ENCODE measurements at regions not wholly inside any gene's neighbourhood (a gene's known extent, or its start where the extent isn't known, plus 50 kb on each side); places are given as distances from the start of the nearest gene placed in this dataset.

DNA sequence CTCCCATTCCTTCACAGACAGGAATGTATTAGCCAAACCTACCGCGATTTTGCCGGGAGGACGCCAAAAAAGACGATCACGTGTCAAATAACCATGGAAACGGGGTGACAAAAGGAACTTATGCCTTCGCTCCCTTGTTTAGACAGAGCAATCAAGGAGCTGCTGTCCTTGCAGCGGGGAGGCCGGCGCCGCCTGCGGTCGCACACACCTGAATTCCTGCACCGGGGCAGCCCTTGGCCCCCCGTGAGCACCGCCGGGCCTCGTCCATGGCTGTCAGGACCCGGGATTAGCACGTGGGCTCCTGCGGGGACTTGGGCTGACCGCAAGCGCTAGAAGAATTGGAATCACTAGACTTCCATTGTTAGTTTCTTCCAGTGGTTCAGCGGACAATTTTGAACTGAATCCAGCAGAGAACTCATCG, 193.1 kb downstream of the SHQ1 start:
- Histone ChIP-seq H3F3A (ENCODE audit: insufficient read depth, low read length) (no peaks in the 10 kb centered on the region), H3K4me2 (ENCODE audit: low read depth, low read length) (no peak overlapping the region), H3K27ac (ENCODE audit: low read length) (no peak overlapping the region), H3K4me1 (ENCODE audit: low read length) (no peaks in the 10 kb centered on the region), H3K4me3 (ENCODE audit: low read length) (no peak overlapping the region), H3K9ac (ENCODE audit: low read length) (no peak overlapping the region), H3K36me3 (replicated peaks; ENCODE audit: insufficient read depth, low read length) (no peaks in the 10 kb centered on the region), H4K20me1 (ENCODE audit: insufficient read depth, low read length) (no peaks in the 10 kb centered on the region), H3K27me3 (replicated peaks; ENCODE audit: insufficient read depth, low read length) (no peaks in the 10 kb centered on the region), H3K79me2 (ENCODE audit: low read length) (no peaks in the 10 kb centered on the region), H2AFZ (ENCODE audit: low read length) (no peak overlapping the region), H3K9me3 (replicated peaks; ENCODE audit: insufficient read depth, low read length) (no peaks in the 10 kb centered on the region), H3K9me2 (replicated peaks; ENCODE audit: insufficient read depth, low read length) (no peaks in the 10 kb centered on the region)
- no peak for DNase-seq
- TF ChIP-seq EZH2 (optimal IDR thresholded peaks at IDR 0.05; ENCODE audit: low read depth, low read length) (no peak), EZH2phosphoT487 (IDR thresholded peaks at IDR 0.05; ENCODE audit: low read length) (no peak)
- TF ChIP-seq, protein P1, sequence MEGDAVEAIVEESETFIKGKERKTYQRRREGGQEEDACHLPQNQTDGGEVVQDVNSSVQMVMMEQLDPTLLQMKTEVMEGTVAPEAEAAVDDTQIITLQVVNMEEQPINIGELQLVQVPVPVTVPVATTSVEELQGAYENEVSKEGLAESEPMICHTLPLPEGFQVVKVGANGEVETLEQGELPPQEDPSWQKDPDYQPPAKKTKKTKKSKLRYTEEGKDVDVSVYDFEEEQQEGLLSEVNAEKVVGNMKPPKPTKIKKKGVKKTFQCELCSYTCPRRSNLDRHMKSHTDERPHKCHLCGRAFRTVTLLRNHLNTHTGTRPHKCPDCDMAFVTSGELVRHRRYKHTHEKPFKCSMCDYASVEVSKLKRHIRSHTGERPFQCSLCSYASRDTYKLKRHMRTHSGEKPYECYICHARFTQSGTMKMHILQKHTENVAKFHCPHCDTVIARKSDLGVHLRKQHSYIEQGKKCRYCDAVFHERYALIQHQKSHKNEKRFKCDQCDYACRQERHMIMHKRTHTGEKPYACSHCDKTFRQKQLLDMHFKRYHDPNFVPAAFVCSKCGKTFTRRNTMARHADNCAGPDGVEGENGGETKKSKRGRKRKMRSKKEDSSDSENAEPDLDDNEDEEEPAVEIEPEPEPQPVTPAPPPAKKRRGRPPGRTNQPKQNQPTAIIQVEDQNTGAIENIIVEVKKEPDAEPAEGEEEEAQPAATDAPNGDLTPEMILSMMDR (IDR thresholded peaks at IDR 0.05; ENCODE audit: low read length), result no peak

DNA sequence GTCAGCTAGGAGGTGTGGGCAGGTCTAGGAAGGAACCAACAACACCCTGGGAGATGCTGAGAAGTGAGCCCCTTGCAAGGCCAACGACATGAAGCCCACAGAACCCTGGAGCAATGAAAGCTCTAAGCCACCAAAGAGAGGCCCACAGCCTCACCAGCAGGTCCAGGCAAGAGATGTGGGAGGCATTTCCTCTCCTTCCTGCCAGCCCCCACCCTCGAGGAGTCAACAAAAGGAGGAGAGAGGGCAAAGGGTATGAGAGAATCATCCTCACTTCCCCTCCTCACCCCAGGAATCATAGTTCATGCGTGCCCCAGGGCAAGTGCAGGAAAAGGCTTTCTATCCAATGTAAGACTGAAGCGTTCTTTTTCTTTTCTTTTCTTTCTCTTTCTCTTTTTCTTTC, 195.8 kb downstream of the SHQ1 start:
- no peak for DNase-seq
- TF ChIP-seq EZH2 (optimal IDR thresholded peaks at IDR 0.05; ENCODE audit: low read depth, low read length) (no peak), EZH2phosphoT487 (IDR thresholded peaks at IDR 0.05; ENCODE audit: low read length) (no peak)
- TF ChIP-seq, protein P1 (IDR thresholded peaks at IDR 0.05; ENCODE audit: low read length), result no peak
- Histone ChIP-seq H3K9me2 (replicated peaks; ENCODE audit: insufficient read depth, low read length) (no peaks in the 10 kb centered on the region), H3K27ac (ENCODE audit: low read length) (no peak overlapping the region), H3K27me3 (replicated peaks; ENCODE audit: insufficient read depth, low read length) (no peaks in the 10 kb centered on the region), H3F3A (ENCODE audit: insufficient read depth, low read length) (no peaks in the 10 kb centered on the region), H3K4me2 (ENCODE audit: low read depth, low read length) (no peak overlapping the region), H3K4me1 (ENCODE audit: low read length) (no peaks in the 10 kb centered on the region), H4K20me1 (ENCODE audit: insufficient read depth, low read length) (no peaks in the 10 kb centered on the region), H3K9ac (ENCODE audit: low read length) (no peak overlapping the region), H3K4me3 (ENCODE audit: low read length) (no peak overlapping the region), H2AFZ (ENCODE audit: low read length) (no peak overlapping the region), H3K36me3 (replicated peaks; ENCODE audit: insufficient read depth, low read length) (no peaks in the 10 kb centered on the region), H3K79me2 (ENCODE audit: low read length) (no peaks in the 10 kb centered on the region), H3K9me3 (replicated peaks; ENCODE audit: insufficient read depth, low read length) (no peaks in the 10 kb centered on the region)

DNA sequence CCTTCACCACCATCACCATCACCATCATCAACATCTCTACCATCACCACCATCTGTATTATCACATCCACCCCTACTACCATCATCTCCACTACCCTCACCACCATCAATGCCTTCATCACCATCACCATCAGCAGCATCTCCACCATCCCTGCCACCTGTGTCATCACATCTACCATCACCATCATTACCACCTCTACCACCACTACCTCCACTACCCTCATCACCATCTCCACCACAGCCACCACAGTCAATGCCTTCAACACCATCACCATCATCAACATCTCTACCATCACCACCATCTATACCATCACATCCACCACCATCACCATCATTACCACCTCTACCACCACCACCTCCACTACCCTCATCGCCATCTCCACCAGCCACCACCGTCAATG, 196.7 kb downstream of the SHQ1 start:
- H2AFZ ChIP-seq (ENCODE audit: low read length), result no peak overlapping the region
- H3K4me2 ChIP-seq (ENCODE audit: low read depth, low read length), result no peak overlapping the region
- H3K4me1 ChIP-seq (ENCODE audit: low read length), result no peaks in the 10 kb centered on the region
- no peak for TF ChIP-seq EZH2 (optimal IDR thresholded peaks at IDR 0.05; ENCODE audit: low read depth, low read length)
- TF ChIP-seq, protein P1 (IDR thresholded peaks at IDR 0.05; ENCODE audit: low read length), result no peak
- no peak for TF ChIP-seq EZH2phosphoT487 (IDR thresholded peaks at IDR 0.05; ENCODE audit: low read length)
- H3K27ac ChIP-seq (ENCODE audit: low read length), result no peak overlapping the region
- H3K27me3 ChIP-seq (replicated peaks; ENCODE audit: insufficient read depth, low read length), result no peaks in the 10 kb centered on the region
- no peaks in the 10 kb centered on the region for H3K9me3 ChIP-seq (replicated peaks; ENCODE audit: insufficient read depth, low read length)
- H3K9me2 ChIP-seq (replicated peaks; ENCODE audit: insufficient read depth, low read length), result no peaks in the 10 kb centered on the region
- no peak for DNase-seq
- H3K36me3 ChIP-seq (replicated peaks; ENCODE audit: insufficient read depth, low read length), result no peaks in the 10 kb centered on the region
- H3F3A ChIP-seq (ENCODE audit: insufficient read depth, low read length), result no peaks in the 10 kb centered on the region
- no peak overlapping the region for H3K4me3 ChIP-seq (ENCODE audit: low read length)
- H4K20me1 ChIP-seq (ENCODE audit: insufficient read depth, low read length), result no peaks in the 10 kb centered on the region
- H3K9ac ChIP-seq (ENCODE audit: low read length), result no peak overlapping the region
- H3K79me2 ChIP-seq (ENCODE audit: low read length), result no peaks in the 10 kb centered on the region
